Neural cell (in vitro differentiated cells): ENCODE measurements at regions not wholly inside any gene's neighbourhood (a gene's known extent, or its start where the extent isn't known, plus 50 kb on each side); places are given as distances from the start of the nearest gene placed in this dataset.

Experiments
- H2AFZ ChIP-seq: fragments of 200-600, 300-800 bp; sonication (generic), shearing (Covaris generic); 2 replicates; pipeline ENCODE4 v1.6.0; 2014; ENCODE audit warnings: low read depth, mild to moderate bottlenecking, antibody characterized with exemption, low read length, moderate library complexity
- H3F3A ChIP-seq: fragments of 200-600 bp; shearing (Covaris generic); 2 replicates; pipeline ENCODE4 v1.6.1; 2016; ENCODE audit warnings: mild to moderate bottlenecking, moderate library complexity, mixed read lengths, antibody characterized with exemption, low read length; ENCODE audit not compliant: insufficient read depth, poor library complexity, severe bottlenecking
- H3K27ac ChIP-seq: fragments of 200-600, 300-800 bp; sonication (generic), shearing (Covaris generic); 2 replicates; pipeline ENCODE4 v1.5.1; 2014; ENCODE audit warnings: mild to moderate bottlenecking, low read length, moderate library complexity
- H3K27me3 ChIP-seq: fragments of 300-800, 200-600 bp; sonication (generic), shearing (Covaris generic); 2 replicates; pipeline ENCODE4 v1.6.0; 2014; ENCODE audit warnings: mild to moderate bottlenecking, low read depth, low read length, moderate library complexity; ENCODE audit not compliant: insufficient read depth
- H3K36me3 ChIP-seq: fragments of 300-800, 200-600 bp; sonication (generic), shearing (Covaris generic); 2 replicates; pipeline ENCODE4 v1.5.1; 2014; ENCODE audit warnings: mild to moderate bottlenecking, antibody characterized with exemption, low read length, moderate library complexity; ENCODE audit not compliant: insufficient read depth
- H3K4me2 ChIP-seq: fragments of 300-800, 200-600 bp; sonication (generic), shearing (Covaris generic); 2 replicates; pipeline ENCODE4 v1.6.0; 2014; ENCODE audit warnings: mild to moderate bottlenecking, low read length
- H3K4me3 ChIP-seq: fragments of 300-800, 200-600 bp; sonication (generic), shearing (Covaris generic); 2 replicates; pipeline ENCODE4 v1.5.1; 2014; ENCODE audit warnings: mild to moderate bottlenecking, low read length, moderate library complexity
- H3K79me2 ChIP-seq: fragments of 200-600 bp; shearing (Covaris generic); replicated peaks from 2 replicates; pipeline ENCODE4 v1.6.0; 2014; ENCODE audit warnings: mild to moderate bottlenecking, low read length, moderate library complexity; ENCODE audit not compliant: insufficient read depth
- H3K9ac ChIP-seq: fragments of 300-800, 200-600 bp; sonication (generic), shearing (Covaris generic); 2 replicates; pipeline ENCODE4 v1.6.1; 2016; ENCODE audit warnings: mild to moderate bottlenecking, low read length, mixed read lengths
- H3K9me2 ChIP-seq: fragments of 200-600 bp; shearing (Covaris generic); 2 replicates; pipeline ENCODE4 v1.6.1; 2016; ENCODE audit warnings: mild to moderate bottlenecking, low read length, mixed read lengths; ENCODE audit not compliant: insufficient read depth
- H3K9me3 ChIP-seq: fragments of 200-600, 300-800 bp; sonication (generic), shearing (Covaris generic); 2 replicates; pipeline ENCODE4 v1.6.1; 2016; ENCODE audit warnings: mild to moderate bottlenecking, mixed run types, low read length, moderate library complexity, mixed read lengths
- H4K20me1 ChIP-seq: fragments of 200-600 bp; shearing (Covaris generic); 2 replicates; pipeline ENCODE4 v1.6.1; 2016; ENCODE audit warnings: mild to moderate bottlenecking, mixed run types; ENCODE audit not compliant: insufficient read depth
- EP300 ChIP-seq: fragments of 450-650 bp; conservative IDR thresholded peaks from 2 replicates; pipeline ENCODE4 v1.6.1; 2014; ENCODE audit warnings: antibody characterized with exemption, mild to moderate bottlenecking, moderate library complexity; ENCODE audit not compliant: poor library complexity, severe bottlenecking
- POLR2AphosphoS5 ChIP-seq: IDR thresholded peaks from 2 replicates; pipeline ENCODE4 v1.6.1; 2012
- RAD21 ChIP-seq: fragments of 450-650 bp; conservative IDR thresholded peaks from 2 replicates; pipeline ENCODE4 v1.6.1; 2014; ENCODE audit warnings: antibody characterized with exemption, mild to moderate bottlenecking, moderate library complexity
- SMC3 ChIP-seq: fragments of 450-650 bp; conservative IDR thresholded peaks from 2 replicates; pipeline ENCODE4 v1.6.1; 2014; ENCODE audit warnings: antibody characterized with exemption, mild to moderate bottlenecking, moderate library complexity; ENCODE audit not compliant: poor library complexity
- TAF1 ChIP-seq: IDR thresholded peaks from 2 replicates; pipeline ENCODE4 v1.6.1; 2012; ENCODE audit warnings: low read depth
- TF ChIP-seq, protein P1 (sequence below): IDR thresholded peaks from 2 replicates; pipeline ENCODE4 v1.6.1; 2012; ENCODE audit warnings: borderline replicate concordance

DNA sequence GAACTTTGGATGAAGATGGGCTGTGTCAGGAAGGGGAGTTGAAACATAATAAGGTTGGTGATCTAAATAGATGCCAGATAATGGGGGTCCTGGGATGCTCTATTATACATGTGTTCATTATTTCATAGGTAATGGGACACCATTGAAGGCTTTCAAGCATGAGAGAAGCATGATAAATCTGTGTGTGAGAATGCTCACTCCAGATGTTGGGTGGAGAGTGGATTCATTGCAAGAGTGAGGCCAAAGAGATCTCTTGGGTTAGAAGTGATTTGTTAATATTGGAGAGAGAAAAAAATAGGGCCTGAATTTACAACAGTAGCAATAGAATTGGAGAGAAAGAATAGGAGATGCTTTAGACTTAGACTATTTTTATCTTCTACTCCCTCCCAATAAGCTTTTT, 321.3 kb downstream of the SAMD5 start:
- no peak overlapping the region for H3K4me2 ChIP-seq
- H3K4me3 ChIP-seq = no peak overlapping the region
- H3K9me3 ChIP-seq = no peaks in the 10 kb centered on the region

GRCh38 chr6:147831356-147831755, 322.9 kb downstream of the SAMD5 start:
- Histone ChIP-seq H2AFZ (no peak overlapping the region), H3K9ac (no peak overlapping the region), H3K9me2 (no peaks in the 10 kb centered on the region), H3K79me2 (no peaks in the 10 kb centered on the region), H3K27me3 (no peaks in the 10 kb centered on the region), H3K36me3 (no peaks in the 10 kb centered on the region), H4K20me1 (no peaks in the 10 kb centered on the region), H3K27ac (peak overlapping the region; percentile 46), H3K9me3 (no peaks in the 10 kb centered on the region), H3K4me2 (no peak overlapping the region), H3K4me3 (peak overlapping the region; percentile 15), H3F3A (no peaks in the 10 kb centered on the region)
- TF ChIP-seq, protein P1, sequence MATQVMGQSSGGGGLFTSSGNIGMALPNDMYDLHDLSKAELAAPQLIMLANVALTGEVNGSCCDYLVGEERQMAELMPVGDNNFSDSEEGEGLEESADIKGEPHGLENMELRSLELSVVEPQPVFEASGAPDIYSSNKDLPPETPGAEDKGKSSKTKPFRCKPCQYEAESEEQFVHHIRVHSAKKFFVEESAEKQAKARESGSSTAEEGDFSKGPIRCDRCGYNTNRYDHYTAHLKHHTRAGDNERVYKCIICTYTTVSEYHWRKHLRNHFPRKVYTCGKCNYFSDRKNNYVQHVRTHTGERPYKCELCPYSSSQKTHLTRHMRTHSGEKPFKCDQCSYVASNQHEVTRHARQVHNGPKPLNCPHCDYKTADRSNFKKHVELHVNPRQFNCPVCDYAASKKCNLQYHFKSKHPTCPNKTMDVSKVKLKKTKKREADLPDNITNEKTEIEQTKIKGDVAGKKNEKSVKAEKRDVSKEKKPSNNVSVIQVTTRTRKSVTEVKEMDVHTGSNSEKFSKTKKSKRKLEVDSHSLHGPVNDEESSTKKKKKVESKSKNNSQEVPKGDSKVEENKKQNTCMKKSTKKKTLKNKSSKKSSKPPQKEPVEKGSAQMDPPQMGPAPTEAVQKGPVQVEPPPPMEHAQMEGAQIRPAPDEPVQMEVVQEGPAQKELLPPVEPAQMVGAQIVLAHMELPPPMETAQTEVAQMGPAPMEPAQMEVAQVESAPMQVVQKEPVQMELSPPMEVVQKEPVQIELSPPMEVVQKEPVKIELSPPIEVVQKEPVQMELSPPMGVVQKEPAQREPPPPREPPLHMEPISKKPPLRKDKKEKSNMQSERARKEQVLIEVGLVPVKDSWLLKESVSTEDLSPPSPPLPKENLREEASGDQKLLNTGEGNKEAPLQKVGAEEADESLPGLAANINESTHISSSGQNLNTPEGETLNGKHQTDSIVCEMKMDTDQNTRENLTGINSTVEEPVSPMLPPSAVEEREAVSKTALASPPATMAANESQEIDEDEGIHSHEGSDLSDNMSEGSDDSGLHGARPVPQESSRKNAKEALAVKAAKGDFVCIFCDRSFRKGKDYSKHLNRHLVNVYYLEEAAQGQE = peak; percentile 55
- TF ChIP-seq SMC3 = no peak

More for the DNA sequence above, 321.3 kb downstream of the SAMD5 start:
- H3K9ac ChIP-seq = no peak overlapping the region
- H3F3A ChIP-seq = no peaks in the 10 kb centered on the region
- no peaks in the 10 kb centered on the region for H3K79me2 ChIP-seq
- H2AFZ ChIP-seq = no peak overlapping the region
- no peak overlapping the region for H3K27ac ChIP-seq
- H3K27me3 ChIP-seq = no peaks in the 10 kb centered on the region
- no peaks in the 10 kb centered on the region for H3K9me2 ChIP-seq
- no peaks in the 10 kb centered on the region for H3K36me3 ChIP-seq
- no peak for TF ChIP-seq EP300
- TF ChIP-seq, protein P1 = no peak
- TF ChIP-seq SMC3 = no peak
- no peak for TF ChIP-seq TAF1
- no peak for TF ChIP-seq POLR2AphosphoS5
- H4K20me1 ChIP-seq = no peaks in the 10 kb centered on the region

GRCh38 chr6:147833607-147834006, 325.1 kb downstream of the SAMD5 start:
- Histone ChIP-seq H3K9me3 (no peaks in the 10 kb centered on the region), H3K4me2 (no peak overlapping the region), H3K9ac (no peak overlapping the region), H3K79me2 (no peaks in the 10 kb centered on the region), H4K20me1 (no peaks in the 10 kb centered on the region), H3K27ac (no peak overlapping the region), H3K9me2 (no peaks in the 10 kb centered on the region), H3K4me3 (no peak overlapping the region), H2AFZ (no peak overlapping the region), H3K27me3 (no peaks in the 10 kb centered on the region), H3F3A (no peaks in the 10 kb centered on the region), H3K36me3 (no peaks in the 10 kb centered on the region)
- TF ChIP-seq POLR2AphosphoS5 (no peak), RAD21 (no peak), TAF1 (no peak)
